RWPE1 (cell line): ENCODE measurements at regions not wholly inside any gene's neighbourhood (a gene's known extent, or its start where the extent isn't known, plus 50 kb on each side); places are given as distances from the start of the nearest gene placed in this dataset.

ENCODE experiments used
- CTCF ChIA-PET: fragments of 350-600 bp; sonication (Branson Sonifier 250); formaldehyde crosslinking; extraction: SDS; loops from one replicate; lab custom pipeline; 2021; lab: Yijun Ruan, JAX
- POLR2A ChIA-PET: fragments of 400-600 bp; formaldehyde crosslinking; extraction: SDS; loops from one replicate; lab custom pipeline; 2020; ENCODE audit warnings: antibody characterized with exemption; ENCODE audit not compliant: low non-redundant PET; lab: Yijun Ruan, JAX
- DNase-seq: peaks from one replicate; pipeline ENCODE4 v3.0.0; 2012; ENCODE audit warnings: low spot score
- H3K27ac ChIP-seq: fragments of 450-650 bp; 2 replicates; pipeline ENCODE4 v1.5.1; 2017
- TF ChIP-seq, protein P1 (sequence below): fragments of 450-650 bp; conservative IDR thresholded peaks from 2 replicates; pipeline ENCODE4 v1.5.1; 2017; ENCODE audit warnings: low read depth, mild to moderate bottlenecking

- H3K27ac ChIP-seq = no peak overlapping the region
- ChIA-PET POLR2A (no interaction called here), CTCF (interaction anchor here (0.6 to 0.7 kb wide), 3 partner anchors 335 to 775 kb away, joined by 3 to 5 read pairs (median 4); no protein-coding TSS in a partner anchor)
- no peak for DNase-seq
- TF ChIP-seq, protein P1, sequence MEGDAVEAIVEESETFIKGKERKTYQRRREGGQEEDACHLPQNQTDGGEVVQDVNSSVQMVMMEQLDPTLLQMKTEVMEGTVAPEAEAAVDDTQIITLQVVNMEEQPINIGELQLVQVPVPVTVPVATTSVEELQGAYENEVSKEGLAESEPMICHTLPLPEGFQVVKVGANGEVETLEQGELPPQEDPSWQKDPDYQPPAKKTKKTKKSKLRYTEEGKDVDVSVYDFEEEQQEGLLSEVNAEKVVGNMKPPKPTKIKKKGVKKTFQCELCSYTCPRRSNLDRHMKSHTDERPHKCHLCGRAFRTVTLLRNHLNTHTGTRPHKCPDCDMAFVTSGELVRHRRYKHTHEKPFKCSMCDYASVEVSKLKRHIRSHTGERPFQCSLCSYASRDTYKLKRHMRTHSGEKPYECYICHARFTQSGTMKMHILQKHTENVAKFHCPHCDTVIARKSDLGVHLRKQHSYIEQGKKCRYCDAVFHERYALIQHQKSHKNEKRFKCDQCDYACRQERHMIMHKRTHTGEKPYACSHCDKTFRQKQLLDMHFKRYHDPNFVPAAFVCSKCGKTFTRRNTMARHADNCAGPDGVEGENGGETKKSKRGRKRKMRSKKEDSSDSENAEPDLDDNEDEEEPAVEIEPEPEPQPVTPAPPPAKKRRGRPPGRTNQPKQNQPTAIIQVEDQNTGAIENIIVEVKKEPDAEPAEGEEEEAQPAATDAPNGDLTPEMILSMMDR = no peak
These were observed 407.4 kb upstream of the TLE4 start for GRCh38 chr9:79164406-79164805.

GRCh38 chr9:79165020-79165780, 406.6 kb upstream of the TLE4 start:
- DNase-seq = peak; percentile 65
- TF ChIP-seq, protein P1 = no peak
- ChIA-PET POLR2A (no interaction called here), CTCF (interaction anchor here (0.5 kb wide), 2 partner anchors 112 to 467 kb away, joined by 3 to 5 read pairs; no protein-coding TSS in a partner anchor)
- no peak overlapping the region for H3K27ac ChIP-seq

- ChIA-PET POLR2A (no interaction called here), CTCF (no interaction called here)
- H3K27ac ChIP-seq = no peak overlapping the region
- TF ChIP-seq, protein P1 = no peak
- DNase-seq = no peak
These were observed 405.8 kb upstream of the TLE4 start for GRCh38 chr9:79166005-79166404.

DNA sequence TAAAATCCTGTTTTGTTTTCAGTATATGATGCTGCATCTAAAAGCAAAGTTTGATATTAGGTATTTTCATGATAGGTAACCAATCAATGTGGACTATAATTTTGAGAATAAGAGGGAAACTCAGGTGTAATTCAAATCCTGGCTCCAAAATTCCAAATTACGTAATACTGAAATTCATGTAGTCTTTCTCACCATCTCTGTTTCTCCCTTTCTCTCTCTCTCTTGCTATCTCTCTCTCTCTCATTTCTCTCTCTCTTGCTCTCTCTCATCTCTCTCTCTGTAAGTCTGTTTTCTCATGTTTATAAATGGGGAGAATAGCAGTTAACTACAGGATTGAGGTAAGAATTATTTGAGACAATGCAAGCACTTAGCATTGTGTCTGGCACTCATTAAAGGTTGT, 401.1 kb upstream of the TLE4 start:
- ChIA-PET POLR2A (no interaction called here), CTCF (no interaction called here)

GRCh38 chr9:79173932-79174331, 397.8 kb upstream of the TLE4 start:
- no peak overlapping the region for H3K27ac ChIP-seq
- ChIA-PET CTCF (no interaction called here), POLR2A (no interaction called here)
- no peak for DNase-seq
- TF ChIP-seq, protein P1 = no peak

More for the DNA sequence above, 401.1 kb upstream of the TLE4 start:
- TF ChIP-seq, protein P1 = no peak
- DNase-seq = no peak
- no peak overlapping the region for H3K27ac ChIP-seq

GRCh38 chr9:79176014-79176697, 395.6 kb upstream of the TLE4 start:
- TF ChIP-seq, protein P1 = no peak
- CTCF ChIA-PET = interaction anchor here (0.5 kb wide), 1 partner anchor 43 kb away, joined by 3 read pairs; no protein-coding TSS in a partner anchor
- no peak for DNase-seq
- H3K27ac ChIP-seq = no peak overlapping the region
- POLR2A ChIA-PET = no interaction called here
